Keratinocyte (primary cell): ENCODE measurements at regions not wholly inside any gene's neighbourhood (a gene's known extent, or its start where the extent isn't known, plus 50 kb on each side); places are given as distances from the start of the nearest gene placed in this dataset.

Experiments
- EZH2 ChIP-seq: IDR thresholded peaks from one replicate; pipeline ENCODE4 v1.6.1; 2012; ENCODE audit warnings: inconsistent platforms, mild to moderate bottlenecking, low read length, moderate library complexity
- TF ChIP-seq, protein P1 (sequence below), 3 experiments: IDR thresholded peaks in 1 of 3; conservative IDR thresholded peaks in 1 of 3; optimal IDR thresholded peaks in 1 of 3; 2 replicates in 2 of 3; 3 replicates in 1 of 3; pipeline versions ENCODE3 to v1.5.1; 2011; ENCODE audit warnings: low read length in 3 of 3, mild to moderate bottlenecking in 3 of 3, moderate library complexity in 2 of 3, control low read depth in 1 of 3, inconsistent platforms in 1 of 3; ENCODE audit not compliant: insufficient read depth in 2 of 3; ENCODE audit errors: extremely low read depth in 1 of 3

DNA sequence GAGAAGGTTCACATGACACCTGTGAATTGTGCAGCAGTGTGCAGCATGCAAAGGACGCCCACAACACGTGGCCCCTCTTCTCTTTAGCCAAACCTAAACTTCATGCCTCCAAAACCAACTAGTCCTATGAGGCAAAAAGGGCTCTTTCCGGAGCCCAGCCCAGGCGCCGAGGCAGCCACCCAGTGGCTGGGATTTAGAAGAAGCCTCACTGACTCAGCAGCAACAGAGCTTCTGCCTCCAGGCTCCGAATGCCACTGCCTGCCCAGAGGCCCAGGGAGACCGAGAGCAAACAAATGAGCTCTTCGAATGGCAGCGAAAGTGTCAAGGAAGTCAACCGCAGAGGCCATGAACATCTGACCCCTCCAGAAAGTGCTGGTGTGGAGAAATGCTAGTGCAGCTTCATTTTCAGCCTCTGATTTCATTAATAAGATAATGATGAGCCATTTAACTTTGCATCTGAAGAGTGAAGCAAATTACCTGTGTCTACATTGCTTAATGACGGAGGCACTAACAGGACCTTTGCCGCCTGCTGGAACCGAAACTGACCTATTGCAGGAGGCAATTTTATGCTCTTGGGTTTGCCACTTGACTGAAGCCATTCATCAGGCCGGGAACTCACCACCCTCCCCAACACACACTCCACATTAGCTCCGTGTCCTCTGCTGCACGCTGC is 157.7 kb upstream of the RPL38 start:
- TF ChIP-seq, protein P1, sequence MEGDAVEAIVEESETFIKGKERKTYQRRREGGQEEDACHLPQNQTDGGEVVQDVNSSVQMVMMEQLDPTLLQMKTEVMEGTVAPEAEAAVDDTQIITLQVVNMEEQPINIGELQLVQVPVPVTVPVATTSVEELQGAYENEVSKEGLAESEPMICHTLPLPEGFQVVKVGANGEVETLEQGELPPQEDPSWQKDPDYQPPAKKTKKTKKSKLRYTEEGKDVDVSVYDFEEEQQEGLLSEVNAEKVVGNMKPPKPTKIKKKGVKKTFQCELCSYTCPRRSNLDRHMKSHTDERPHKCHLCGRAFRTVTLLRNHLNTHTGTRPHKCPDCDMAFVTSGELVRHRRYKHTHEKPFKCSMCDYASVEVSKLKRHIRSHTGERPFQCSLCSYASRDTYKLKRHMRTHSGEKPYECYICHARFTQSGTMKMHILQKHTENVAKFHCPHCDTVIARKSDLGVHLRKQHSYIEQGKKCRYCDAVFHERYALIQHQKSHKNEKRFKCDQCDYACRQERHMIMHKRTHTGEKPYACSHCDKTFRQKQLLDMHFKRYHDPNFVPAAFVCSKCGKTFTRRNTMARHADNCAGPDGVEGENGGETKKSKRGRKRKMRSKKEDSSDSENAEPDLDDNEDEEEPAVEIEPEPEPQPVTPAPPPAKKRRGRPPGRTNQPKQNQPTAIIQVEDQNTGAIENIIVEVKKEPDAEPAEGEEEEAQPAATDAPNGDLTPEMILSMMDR (optimal IDR thresholded peaks at IDR 0.05 in 1 of 3, IDR thresholded peaks at IDR 0.05 in 1 of 3, conservative IDR thresholded peaks at IDR 0.05 in 1 of 3; ENCODE audit: extremely low read depth in 1 of 3, insufficient read depth in 2 of 3, low read length in 3 of 3), result peak in 1 of 3 experiments; percentile 18
- TF ChIP-seq EZH2, result no peak
